Transverse colon (tissue), 4 donors: ENCODE measurements at regions not wholly inside any gene's neighbourhood (a gene's known extent, or its start where the extent isn't known, plus 50 kb on each side); places are given as distances from the start of the nearest gene placed in this dataset.

ENCODE experiments used
- DNase-seq: peaks from one replicate; pipeline ENCODE4 v3.0.0-alpha.2; 2019
- H3K27ac ChIP-seq, 4 donors: fragments of 200-600 bp; sonication (generic); 2 replicates each; pipeline ENCODE4 v1.5.1; 2016 to 2018; ENCODE audit warnings: inconsistent platforms in 4 of 4
- H3K27me3 ChIP-seq: fragments of 200-600 bp; sonication (generic); 2 replicates; pipeline ENCODE4 v1.5.1; 2017; ENCODE audit warnings: inconsistent platforms
- H3K36me3 ChIP-seq, 4 donors: fragments of 200-600 bp; sonication (generic); 2 replicates each; pipeline ENCODE4 v1.5.1; 2017 to 2019; ENCODE audit warnings: inconsistent platforms in 4 of 4
- H3K4me1 ChIP-seq, 4 donors: fragments of 200-600 bp; sonication (generic); 2 replicates each; pipeline ENCODE4 v1.5.1; 2017 to 2020; ENCODE audit warnings: inconsistent platforms in 4 of 4
- H3K4me3 ChIP-seq, 4 donors: fragments of 200-600 bp; sonication (generic); 1 replicate in 1 of 4; 2 replicates in 3 of 4; pipeline versions ENCODE4 v1.5.1 to v1.6.1; 2017 to 2019; ENCODE audit warnings: inconsistent platforms in 4 of 4
- H3K9me3 ChIP-seq, 2 donors: fragments of 200-600 bp; sonication (generic); 2 replicates each; pipeline ENCODE4 v1.5.1; 2017 to 2019; ENCODE audit warnings: inconsistent platforms in 2 of 2
- EP300 ChIP-seq: sonication (generic); formaldehyde crosslinking; IDR thresholded peaks from one replicate; pipeline ENCODE4 v1.6.1; 2017; ENCODE audit warnings: antibody characterized with exemption, low read depth
- POLR2A ChIP-seq: fragments of 450-650 bp; IDR thresholded peaks from one replicate; pipeline ENCODE4 v1.6.1; 2016; ENCODE audit warnings: antibody characterized with exemption, mild to moderate bottlenecking, moderate library complexity
- POLR2AphosphoS5 ChIP-seq, 3 donors: sonication (generic); formaldehyde crosslinking; IDR thresholded peaks; one replicate each; pipeline ENCODE4 v1.6.1; 2016; ENCODE audit warnings: antibody characterized with exemption in 3 of 3
- WGBS, 2 donors: methylation state at CpG; one replicate each; pipeline ENCODE4 v1.1.5; 2018; ENCODE audit warnings: low coverage in 1 of 2; 5-methylcytosine and 5-hydroxymethylcytosine counted together
- in situ Hi-C, 4 donors: fragments of 200-750 bp; cut with MboI; loops; one replicate each; pipeline versions ENCODE4 v1.15.0 to v1.15.1; 2017; ENCODE audit warnings: low sequenced_read_pairs in 3 of 4, low pct_ligation_motif_present in 1 of 4, low pct_unique_long_range_greater_than_20kb in 1 of 4
- intact Hi-C: fragments of 100-400 bp; cut with DNase I; formaldehyde crosslinking; loops from one replicate; pipeline ENCODE4 v1.15.1; 2023; ENCODE audit warnings: low total_unique reads
- TF ChIP-seq, protein P1 (sequence below), 5 experiments: fragments of 200-600 bp in 3 of 5; fragments of 450-650 bp in 2 of 5; sonication (generic) in 3 of 5; IDR thresholded peaks; 1 replicate in 2 of 5; 2 replicates in 3 of 5; pipeline ENCODE4 v1.5.1; 2016 to 2017; ENCODE audit warnings: antibody characterized with exemption in 5 of 5, inconsistent platforms in 3 of 5, mild to moderate bottlenecking in 2 of 5, moderate library complexity in 1 of 5

DNA sequence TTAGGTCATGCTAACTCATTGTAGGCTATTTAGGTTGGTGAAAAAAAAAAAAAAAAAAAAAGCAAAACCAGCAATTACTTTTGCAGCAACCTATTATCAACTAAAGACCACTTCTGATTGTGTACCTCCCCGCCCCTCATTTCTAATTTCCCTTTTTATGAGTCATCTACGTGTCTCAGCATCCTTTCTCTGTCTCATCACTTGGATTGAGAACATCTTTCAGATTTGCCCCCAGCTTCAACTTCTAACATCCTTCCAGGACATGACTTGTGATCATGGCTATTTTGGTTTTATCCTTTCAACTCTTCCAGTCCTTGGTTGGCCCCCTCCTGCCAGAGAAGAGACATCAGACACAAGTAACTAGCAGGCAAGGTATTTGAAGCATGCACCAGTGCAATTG, 156.7 kb upstream of the CCN2 start:
- no peaks in the 10 kb centered on the region for H3K27me3 ChIP-seq
- TF ChIP-seq, protein P1, sequence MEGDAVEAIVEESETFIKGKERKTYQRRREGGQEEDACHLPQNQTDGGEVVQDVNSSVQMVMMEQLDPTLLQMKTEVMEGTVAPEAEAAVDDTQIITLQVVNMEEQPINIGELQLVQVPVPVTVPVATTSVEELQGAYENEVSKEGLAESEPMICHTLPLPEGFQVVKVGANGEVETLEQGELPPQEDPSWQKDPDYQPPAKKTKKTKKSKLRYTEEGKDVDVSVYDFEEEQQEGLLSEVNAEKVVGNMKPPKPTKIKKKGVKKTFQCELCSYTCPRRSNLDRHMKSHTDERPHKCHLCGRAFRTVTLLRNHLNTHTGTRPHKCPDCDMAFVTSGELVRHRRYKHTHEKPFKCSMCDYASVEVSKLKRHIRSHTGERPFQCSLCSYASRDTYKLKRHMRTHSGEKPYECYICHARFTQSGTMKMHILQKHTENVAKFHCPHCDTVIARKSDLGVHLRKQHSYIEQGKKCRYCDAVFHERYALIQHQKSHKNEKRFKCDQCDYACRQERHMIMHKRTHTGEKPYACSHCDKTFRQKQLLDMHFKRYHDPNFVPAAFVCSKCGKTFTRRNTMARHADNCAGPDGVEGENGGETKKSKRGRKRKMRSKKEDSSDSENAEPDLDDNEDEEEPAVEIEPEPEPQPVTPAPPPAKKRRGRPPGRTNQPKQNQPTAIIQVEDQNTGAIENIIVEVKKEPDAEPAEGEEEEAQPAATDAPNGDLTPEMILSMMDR (IDR thresholded peaks at IDR 0.05) = no peak
- no peak for TF ChIP-seq POLR2A
- TF ChIP-seq EP300 = no peak
- no peak for TF ChIP-seq POLR2AphosphoS5 (IDR thresholded peaks at IDR 0.05)
- H3K36me3 ChIP-seq = no peaks in the 10 kb centered on the region
- in situ Hi-C loops = no loop called here
- 48 to 70% methylated on average over 2 of the region's 2 CpGs for WGBS, 2 donors
- intact Hi-C loops = no loop called here
- H3K4me1 ChIP-seq = no peaks in the 10 kb centered on the region
- H3K4me3 ChIP-seq = no peak overlapping the region
- DNase-seq = no peak
- H3K9me3 ChIP-seq = peaks cover 7 to 11% of the 10 kb centered on the region in 2 donors
- no peak overlapping the region for H3K27ac ChIP-seq

DNA sequence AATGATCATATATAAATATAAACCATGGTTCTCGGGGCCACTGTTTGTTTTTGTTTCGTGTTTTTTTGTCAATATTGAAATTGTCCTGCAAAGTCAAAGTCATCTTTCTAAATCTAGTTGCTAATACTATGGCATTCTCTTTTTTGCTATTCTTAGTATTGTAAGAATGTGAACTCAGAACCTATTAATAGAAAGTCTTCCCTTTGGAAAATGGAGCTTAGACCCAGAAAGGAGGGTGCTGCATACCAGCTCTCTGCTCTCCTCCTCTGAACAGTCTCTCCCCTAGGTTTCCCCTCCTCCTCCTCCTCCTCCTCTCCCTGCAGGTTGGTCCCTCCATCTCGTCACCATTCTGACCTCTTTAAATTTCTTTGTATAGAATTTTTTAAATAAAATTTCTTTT, 150.4 kb upstream of the CCN2 start:
- intact Hi-C loops = no loop called here
- Histone ChIP-seq H3K4me3 (no peak overlapping the region), H3K36me3 (no peaks in the 10 kb centered on the region), H3K27me3 (no peaks in the 10 kb centered on the region), H3K4me1 (peaks cover 0 to 13% (median 3%) of the 10 kb centered on the region in 4 donors), H3K27ac (no peak overlapping the region), H3K9me3 (no peaks in the 10 kb centered on the region)
- in situ Hi-C loops = no loop called here
- WGBS, 2 donors = 67 to 73% methylated on average over 2 to 3 of the region's 3 CpGs
- no peak for DNase-seq
- TF ChIP-seq POLR2AphosphoS5 (IDR thresholded peaks at IDR 0.05) (no peak), EP300 (no peak), POLR2A (no peak)
- TF ChIP-seq, protein P1 (IDR thresholded peaks at IDR 0.05) = no peak

DNA sequence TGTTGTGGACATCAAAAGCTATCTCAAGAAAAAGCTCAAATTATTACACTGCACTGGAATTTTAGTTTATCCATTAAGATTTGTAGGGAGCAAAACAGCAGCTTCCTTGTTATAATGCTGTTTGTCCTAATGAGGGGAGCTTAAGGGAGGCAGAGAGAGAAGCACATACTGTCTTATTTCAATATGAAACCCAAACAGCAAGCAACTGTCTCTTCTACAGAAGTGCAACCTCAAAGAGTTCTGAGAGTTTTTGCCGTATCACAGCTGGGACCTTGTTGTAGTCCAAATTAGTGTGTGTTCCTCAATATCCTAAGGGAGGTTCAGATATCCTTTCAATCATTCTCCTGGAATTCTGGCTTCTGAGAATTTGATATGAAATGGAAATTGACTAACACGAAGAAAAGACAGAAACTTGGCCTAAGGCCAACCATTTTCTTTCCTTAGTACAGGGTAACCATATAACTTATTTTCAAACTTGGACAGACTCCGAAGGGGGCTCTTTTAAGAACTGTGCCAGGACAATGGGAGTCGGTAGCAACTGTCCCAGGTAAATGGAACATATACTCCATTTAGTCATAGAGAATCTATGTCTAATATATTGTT, 149.3 kb upstream of the CCN2 start:
- in situ Hi-C loops = no loop called here
- H3K9me3 ChIP-seq = no peaks in the 10 kb centered on the region
- no peak overlapping the region for H3K27ac ChIP-seq
- DNase-seq = no peak
- peaks cover 0 to 13% (median 3%) of the 10 kb centered on the region in 4 donors for H3K4me1 ChIP-seq
- H3K36me3 ChIP-seq = no peaks in the 10 kb centered on the region
- no peaks in the 10 kb centered on the region for H3K27me3 ChIP-seq
- H3K4me3 ChIP-seq = no peak overlapping the region
- intact Hi-C loops = no loop called here
- 44 to 77% methylated on average over 2 to 4 of the region's 4 CpGs for WGBS, 2 donors
- TF ChIP-seq POLR2AphosphoS5 (IDR thresholded peaks at IDR 0.05) (no peak), POLR2A (no peak), EP300 (no peak)
- TF ChIP-seq, protein P1 (IDR thresholded peaks at IDR 0.05) = no peak

DNA sequence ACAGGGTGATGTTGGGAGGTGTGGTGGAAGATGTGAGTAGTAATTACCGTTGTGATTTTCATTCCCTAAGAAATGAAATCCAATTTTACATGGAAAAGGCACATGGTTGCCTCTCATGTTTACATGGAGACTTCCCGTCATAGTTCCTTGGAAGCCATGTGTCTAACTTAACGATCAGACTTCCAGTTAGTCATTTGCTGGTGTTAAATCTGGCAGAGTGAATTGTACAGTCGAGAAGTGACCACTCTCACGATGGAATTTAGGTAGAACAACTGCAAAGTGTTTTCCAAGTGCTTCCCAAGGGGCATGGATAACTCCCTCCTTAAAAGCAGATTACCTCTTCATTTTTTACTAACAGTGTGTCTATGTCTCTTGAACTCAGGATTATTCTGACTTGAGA, 145.8 kb upstream of the CCN2 start:
- intact Hi-C loops = no loop called here
- TF ChIP-seq, protein P1 (IDR thresholded peaks at IDR 0.05) = no peak
- TF ChIP-seq POLR2A (no peak), EP300 (no peak), POLR2AphosphoS5 (IDR thresholded peaks at IDR 0.05) (no peak)
- no peaks in the 10 kb centered on the region for H3K27me3 ChIP-seq
- no peaks in the 10 kb centered on the region for H3K36me3 ChIP-seq
- H3K9me3 ChIP-seq = no peaks in the 10 kb centered on the region
- peaks cover 0 to 13% (median 3%) of the 10 kb centered on the region in 4 donors for H3K4me1 ChIP-seq
- WGBS, 2 donors = 72 to 88% methylated on average over 3 to 5 of the region's 5 CpGs
- DNase-seq = no peak
- in situ Hi-C loops = no loop called here
- no peak overlapping the region for H3K4me3 ChIP-seq
- no peak overlapping the region for H3K27ac ChIP-seq
